IPS-15b (cell line): ENCODE measurements at regions not wholly inside any gene's neighbourhood (a gene's known extent, or its start where the extent isn't known, plus 50 kb on each side); places are given as distances from the start of the nearest gene placed in this dataset.

Experiments used
- H3K27me3 ChIP-seq: one replicate; pipeline ENCODE4 v1.6.1; 2013; ENCODE audit warnings: low read length; ENCODE audit not compliant: control insufficient read depth, insufficient read depth
- H3K36me3 ChIP-seq: one replicate; pipeline ENCODE4 v1.6.1; 2013; ENCODE audit warnings: low read length; ENCODE audit not compliant: control insufficient read depth, insufficient read depth
- H3K4me1 ChIP-seq: one replicate; pipeline ENCODE4 v1.6.1; 2013; ENCODE audit warnings: mild to moderate bottlenecking, low read length; ENCODE audit not compliant: control insufficient read depth, insufficient read depth
- H3K4me3 ChIP-seq: one replicate; pipeline ENCODE4 v1.5.1; 2013; ENCODE audit warnings: low read depth, low read length
- H3K9ac ChIP-seq: one replicate; pipeline ENCODE4 v1.6.1; 2013; ENCODE audit warnings: low read depth, mild to moderate bottlenecking, low read length
- H3K9me3 ChIP-seq: one replicate; pipeline ENCODE4 v1.6.1; 2013; ENCODE audit warnings: mild to moderate bottlenecking, low read length; ENCODE audit not compliant: control insufficient read depth, insufficient read depth

- no peaks in the 10 kb centered on the region for H3K36me3 ChIP-seq
- H3K9me3 ChIP-seq = no peaks in the 10 kb centered on the region
- H3K4me3 ChIP-seq = no peak overlapping the region
- peaks cover 15% of the 10 kb centered on the region for H3K4me1 ChIP-seq
- no peaks in the 10 kb centered on the region for H3K27me3 ChIP-seq
- no peak overlapping the region for H3K9ac ChIP-seq
Observed at GRCh38 chr13:107753748-107754147, 461.6 kb downstream of the LIG4 start.

DNA sequence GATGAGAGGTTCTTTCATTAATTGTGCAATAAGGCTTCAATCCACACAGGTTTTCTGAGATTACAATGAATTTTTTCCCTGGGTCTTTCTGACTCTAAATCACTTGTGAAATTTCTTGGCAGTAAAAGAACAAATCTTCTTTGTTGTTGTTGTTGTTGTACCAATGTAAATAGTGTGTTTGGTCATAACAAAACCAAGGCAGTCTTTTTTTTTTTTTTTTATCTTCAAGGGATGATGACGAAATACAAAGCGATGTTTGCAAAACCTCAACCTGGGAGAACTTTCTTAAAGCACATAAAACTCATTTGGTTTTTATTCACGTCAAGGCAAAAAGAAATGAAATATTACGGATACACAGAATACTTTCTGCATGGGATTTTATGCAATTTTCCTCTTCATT lies 462.0 kb downstream of the LIG4 start:
- H3K36me3 ChIP-seq = no peaks in the 10 kb centered on the region
- no peaks in the 10 kb centered on the region for H3K27me3 ChIP-seq
- no peaks in the 10 kb centered on the region for H3K9me3 ChIP-seq
- no peak overlapping the region for H3K9ac ChIP-seq
- H3K4me3 ChIP-seq = no peak overlapping the region
- peaks cover 15% of the 10 kb centered on the region for H3K4me1 ChIP-seq

DNA sequence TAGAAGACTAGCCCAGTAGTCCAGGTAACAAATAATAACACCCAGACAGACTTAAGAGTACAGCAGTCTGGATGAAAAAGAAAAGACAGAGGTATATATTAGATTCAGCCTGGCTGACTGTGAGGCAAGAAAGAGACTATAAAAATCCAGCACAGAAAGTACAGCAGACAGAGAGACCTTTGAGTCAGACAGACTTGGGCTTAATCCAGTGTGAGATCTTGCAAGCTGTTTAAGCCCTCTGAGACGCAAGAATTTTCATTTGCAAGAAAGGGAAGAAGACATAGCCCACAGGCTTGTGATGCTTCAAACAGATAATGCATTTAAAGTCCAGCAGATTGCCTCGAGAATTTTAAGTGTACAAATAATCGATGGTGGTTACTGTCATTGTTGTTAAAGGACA lies 471.4 kb downstream of the LIG4 start:
- no peak overlapping the region for H3K9ac ChIP-seq
- no peak overlapping the region for H3K4me3 ChIP-seq
- H3K9me3 ChIP-seq = no peaks in the 10 kb centered on the region
- H3K27me3 ChIP-seq = no peaks in the 10 kb centered on the region
- peaks cover 4% of the 10 kb centered on the region for H3K4me1 ChIP-seq
- H3K36me3 ChIP-seq = no peaks in the 10 kb centered on the region

DNA sequence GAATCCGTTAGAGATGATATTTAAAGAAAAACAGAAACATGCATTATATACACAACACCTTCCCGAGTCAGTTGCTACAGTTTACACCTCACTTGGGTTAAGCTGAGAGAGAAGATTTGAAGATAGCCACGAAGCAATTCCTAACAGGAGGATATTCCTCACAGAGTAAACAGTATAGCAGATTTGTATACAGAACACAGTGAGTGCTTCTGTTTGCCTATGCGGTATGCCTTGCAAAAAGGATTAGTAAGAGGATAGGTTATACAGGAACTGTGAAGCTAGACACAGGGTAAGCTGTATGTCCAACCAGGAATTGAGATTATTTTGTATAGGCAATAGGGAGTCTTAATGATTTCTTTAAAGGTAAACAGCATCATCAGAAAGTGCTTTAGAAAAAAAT lies 471.8 kb downstream of the LIG4 start:
- Histone ChIP-seq H3K4me3 (no peak overlapping the region), H3K9ac (no peak overlapping the region), H3K27me3 (no peaks in the 10 kb centered on the region), H3K4me1 (peaks cover 4% of the 10 kb centered on the region), H3K9me3 (no peaks in the 10 kb centered on the region), H3K36me3 (no peaks in the 10 kb centered on the region)

GRCh38 chr13:107743100-107743499 lies 472.2 kb downstream of the LIG4 start:
- Histone ChIP-seq H3K9ac (no peak overlapping the region), H3K27me3 (no peaks in the 10 kb centered on the region), H3K4me1 (peaks cover 4% of the 10 kb centered on the region), H3K4me3 (no peak overlapping the region), H3K36me3 (no peaks in the 10 kb centered on the region), H3K9me3 (no peaks in the 10 kb centered on the region)

- no peaks in the 10 kb centered on the region for H3K27me3 ChIP-seq
- no peak overlapping the region for H3K4me3 ChIP-seq
- no peaks in the 10 kb centered on the region for H3K9me3 ChIP-seq
- no peaks in the 10 kb centered on the region for H3K36me3 ChIP-seq
- peaks cover 4% of the 10 kb centered on the region for H3K4me1 ChIP-seq
- no peak overlapping the region for H3K9ac ChIP-seq
Observed at GRCh38 chr13:107742544-107742943, 472.8 kb downstream of the LIG4 start.

GRCh38 chr13:107738004-107738403 lies 477.3 kb downstream of the LIG4 start:
- H3K4me1 ChIP-seq = peaks cover 8% of the 10 kb centered on the region
- no peaks in the 10 kb centered on the region for H3K36me3 ChIP-seq
- H3K27me3 ChIP-seq = no peaks in the 10 kb centered on the region
- H3K9me3 ChIP-seq = no peaks in the 10 kb centered on the region
- H3K9ac ChIP-seq = no peak overlapping the region
- H3K4me3 ChIP-seq = no peak overlapping the region

DNA sequence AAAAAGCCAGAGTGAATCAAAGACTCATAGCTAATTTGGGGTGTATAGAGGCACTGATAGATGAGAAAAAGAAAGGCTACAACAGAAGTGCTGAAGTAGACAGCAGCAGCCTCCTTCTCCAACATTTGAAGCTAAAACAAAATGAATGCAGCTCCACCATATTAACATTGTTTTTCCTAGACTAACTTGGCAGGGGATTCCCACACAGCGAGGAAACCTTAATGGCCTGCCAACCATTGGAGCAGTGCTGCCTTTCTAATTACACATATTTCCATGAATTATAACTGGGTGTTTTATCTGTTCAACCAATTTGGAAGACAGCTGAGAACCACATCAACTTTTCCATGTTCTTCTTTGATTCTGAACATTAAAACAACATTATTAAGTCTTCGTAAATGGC lies 478.6 kb downstream of the LIG4 start:
- Histone ChIP-seq H3K4me3 (no peak overlapping the region), H3K9me3 (no peaks in the 10 kb centered on the region), H3K36me3 (no peaks in the 10 kb centered on the region), H3K27me3 (no peaks in the 10 kb centered on the region), H3K4me1 (peaks cover 8% of the 10 kb centered on the region), H3K9ac (no peak overlapping the region)

DNA sequence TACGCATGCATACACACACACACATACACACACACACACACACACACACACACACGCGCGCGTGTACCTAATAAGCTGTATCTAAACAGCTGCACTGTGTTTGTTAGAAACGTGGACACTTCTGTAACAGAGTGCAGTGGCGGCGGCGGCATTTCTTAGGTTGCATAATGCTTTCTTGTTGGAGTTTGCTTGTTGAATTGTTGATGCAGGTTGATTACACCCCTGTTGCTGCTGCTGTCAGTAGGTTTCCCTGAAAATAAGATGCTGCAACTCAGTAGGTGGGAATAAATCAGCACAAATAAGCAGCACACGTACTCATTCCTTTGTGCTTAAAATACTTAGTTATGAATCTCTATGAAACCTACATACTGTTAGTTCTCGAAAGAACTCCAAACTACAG lies 479.2 kb downstream of the LIG4 start:
- H3K4me3 ChIP-seq = no peak overlapping the region
- peaks cover 8% of the 10 kb centered on the region for H3K4me1 ChIP-seq
- no peaks in the 10 kb centered on the region for H3K9me3 ChIP-seq
- no peaks in the 10 kb centered on the region for H3K27me3 ChIP-seq
- no peak overlapping the region for H3K9ac ChIP-seq
- H3K36me3 ChIP-seq = no peaks in the 10 kb centered on the region

DNA sequence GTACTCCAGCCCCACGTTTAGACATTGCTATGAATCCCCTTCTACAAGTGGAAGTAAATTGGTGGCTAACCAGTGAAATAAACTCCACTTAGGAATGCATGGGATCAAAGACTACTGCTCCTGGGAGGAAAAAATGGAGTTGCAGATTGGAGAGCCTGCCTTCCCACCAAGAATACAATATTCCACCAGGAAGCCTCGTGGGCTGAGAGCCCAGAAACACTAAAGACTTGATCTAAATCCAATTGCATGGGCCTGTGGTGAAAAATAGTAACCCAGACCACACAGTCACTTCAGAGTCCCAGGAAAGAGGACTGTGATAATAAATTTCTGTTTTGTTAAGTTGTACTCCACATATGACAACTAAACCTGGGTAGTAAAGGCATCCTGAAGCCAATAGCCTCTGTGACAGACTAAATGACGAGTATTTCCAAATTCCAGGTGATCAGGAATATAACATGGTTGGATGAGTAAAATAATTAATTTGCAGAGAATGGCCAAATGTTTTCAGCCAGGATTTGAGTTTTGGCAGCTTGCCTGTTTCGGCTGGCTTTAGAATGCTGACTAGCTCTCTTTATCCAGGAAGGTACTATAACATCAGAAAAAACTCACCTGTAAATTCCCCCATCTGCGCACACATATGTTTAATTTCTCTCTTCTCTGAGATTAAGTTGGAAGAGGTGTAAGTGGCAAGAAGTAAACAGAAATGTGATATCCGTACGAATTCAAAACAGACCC lies 480.3 kb downstream of the LIG4 start:
- Histone ChIP-seq H3K4me3 (no peak overlapping the region), H3K9ac (no peak overlapping the region), H3K9me3 (no peaks in the 10 kb centered on the region), H3K36me3 (no peaks in the 10 kb centered on the region), H3K4me1 (peaks cover 8% of the 10 kb centered on the region), H3K27me3 (no peaks in the 10 kb centered on the region)

DNA sequence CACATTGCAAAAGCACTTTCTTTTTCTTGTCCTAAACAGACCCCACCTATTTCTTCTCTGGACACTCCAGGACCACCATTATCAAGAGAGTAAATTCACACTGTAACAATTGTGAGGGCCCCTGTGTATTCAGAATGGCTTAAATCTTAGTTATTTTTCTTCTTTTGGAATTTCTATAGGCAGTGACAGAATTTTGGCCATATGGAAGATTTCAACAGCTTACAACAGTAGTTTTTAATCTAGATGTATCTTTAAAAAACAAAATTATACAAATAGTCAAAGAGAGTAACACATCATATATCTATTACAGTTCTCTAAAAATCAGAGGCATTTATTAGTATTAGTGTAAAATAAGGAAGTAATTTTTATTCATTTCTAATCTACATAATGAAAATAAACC lies 482.1 kb downstream of the LIG4 start:
- Histone ChIP-seq H3K4me3 (no peak overlapping the region), H3K4me1 (peaks cover 8% of the 10 kb centered on the region), H3K9ac (no peak overlapping the region), H3K36me3 (no peaks in the 10 kb centered on the region), H3K27me3 (no peaks in the 10 kb centered on the region), H3K9me3 (no peaks in the 10 kb centered on the region)

DNA sequence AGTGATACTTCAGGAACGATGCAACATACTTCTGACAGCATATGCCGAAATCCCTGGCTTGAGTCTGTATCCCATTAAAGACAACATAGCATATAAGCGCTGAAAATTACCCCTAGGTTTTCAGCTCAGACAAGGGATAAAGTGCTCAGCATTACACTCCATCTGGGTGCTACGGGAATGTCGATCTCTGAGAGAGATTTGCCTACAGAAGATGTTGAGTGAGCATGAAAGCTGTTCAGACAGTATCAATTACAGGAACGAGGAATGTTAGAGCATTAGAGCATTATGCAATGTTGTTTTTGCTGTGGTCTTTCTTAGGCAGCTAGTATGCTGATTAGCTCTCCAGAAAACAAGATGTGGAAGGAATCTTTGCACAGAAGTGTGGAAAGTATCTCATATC lies 484.5 kb downstream of the LIG4 start:
- Histone ChIP-seq H3K4me3 (no peak overlapping the region), H3K9ac (no peak overlapping the region), H3K4me1 (no peaks in the 10 kb centered on the region), H3K27me3 (no peaks in the 10 kb centered on the region), H3K36me3 (no peaks in the 10 kb centered on the region), H3K9me3 (no peaks in the 10 kb centered on the region)
